Trophoblast cell (in vitro differentiated cells and primary cell): ENCODE measurements at regions not wholly inside any gene's neighbourhood (a gene's known extent, or its start where the extent isn't known, plus 50 kb on each side); places are given as distances from the start of the nearest gene placed in this dataset.

Experiments
- DNase-seq, 2 donors: peaks; one replicate each; pipeline ENCODE4 v3.0.0-alpha.2; 2016
- H2AFZ ChIP-seq: 2 replicates; pipeline ENCODE4 v1.6.1; 2013; ENCODE audit warnings: low read length, moderate library complexity, mild to moderate bottlenecking; ENCODE audit not compliant: insufficient read depth, poor library complexity
- H2AK5ac ChIP-seq: 2 replicates; pipeline ENCODE4 v1.6.1; 2013; ENCODE audit warnings: mild to moderate bottlenecking, low read length
- H2BK120ac ChIP-seq: 2 replicates; pipeline ENCODE4 v1.6.1; 2013; ENCODE audit warnings: low read length, mild to moderate bottlenecking, moderate library complexity; ENCODE audit not compliant: insufficient read depth, poor library complexity
- H2BK12ac ChIP-seq: 2 replicates; pipeline ENCODE4 v1.6.1; 2013; ENCODE audit warnings: mild to moderate bottlenecking, low read length, moderate library complexity
- H2BK5ac ChIP-seq: 2 replicates; pipeline ENCODE4 v1.6.1; 2013; ENCODE audit warnings: low read length, low read depth, moderate library complexity, mild to moderate bottlenecking; ENCODE audit not compliant: poor library complexity
- H3K14ac ChIP-seq: 2 replicates; pipeline ENCODE4 v1.6.1; 2013; ENCODE audit warnings: mild to moderate bottlenecking, low read length
- H3K18ac ChIP-seq: 2 replicates; pipeline ENCODE4 v1.6.1; 2013; ENCODE audit warnings: mild to moderate bottlenecking, low read length
- H3K23ac ChIP-seq: 2 replicates; pipeline ENCODE4 v1.6.1; 2013; ENCODE audit warnings: low read length
- H3K27ac ChIP-seq: 2 replicates; pipeline ENCODE4 v1.5.1; 2013; ENCODE audit warnings: low read depth, mild to moderate bottlenecking, inconsistent platforms, low read length, moderate library complexity
- H3K27me3 ChIP-seq: 2 replicates; pipeline ENCODE4 v1.6.1; 2013; ENCODE audit warnings: inconsistent platforms, mild to moderate bottlenecking, low read length, moderate library complexity; ENCODE audit not compliant: insufficient read depth
- H3K36me3 ChIP-seq, 2 experiments: 1 replicate in 1 of 2; 2 replicates in 1 of 2; pipeline ENCODE4 v1.6.1; 2013; ENCODE audit warnings: low read length in 2 of 2, mild to moderate bottlenecking in 2 of 2, moderate library complexity in 1 of 2; ENCODE audit not compliant: insufficient read depth in 2 of 2, control insufficient read depth in 1 of 2
- H3K4ac ChIP-seq: 2 replicates; pipeline ENCODE4 v1.6.1; 2013; ENCODE audit warnings: low read depth, mild to moderate bottlenecking, low read length, moderate library complexity
- H3K4me1 ChIP-seq, 2 experiments: 1 replicate in 1 of 2; 2 replicates in 1 of 2; pipeline ENCODE4 v1.6.1; 2013; ENCODE audit warnings: low read length in 2 of 2, mild to moderate bottlenecking in 2 of 2, moderate library complexity in 1 of 2; ENCODE audit not compliant: insufficient read depth in 2 of 2, control insufficient read depth in 1 of 2
- H3K4me2 ChIP-seq: 2 replicates; pipeline ENCODE4 v1.6.1; 2013; ENCODE audit warnings: inconsistent platforms, mild to moderate bottlenecking, low read length, moderate library complexity
- H3K4me3 ChIP-seq: 2 replicates; pipeline ENCODE4 v1.5.1; 2013; ENCODE audit warnings: mild to moderate bottlenecking, low read depth, low read length, inconsistent platforms
- H3K79me1 ChIP-seq: one replicate; pipeline ENCODE4 v1.6.1; 2013; ENCODE audit warnings: low read length
- H3K79me2 ChIP-seq: 2 replicates; pipeline ENCODE4 v1.6.1; 2013; ENCODE audit warnings: low read length, mild to moderate bottlenecking; ENCODE audit not compliant: control insufficient read depth, insufficient read depth, poor library complexity
- H3K9ac ChIP-seq: 2 replicates; pipeline ENCODE4 v1.6.1; 2013; ENCODE audit warnings: mild to moderate bottlenecking, low read length
- H3K9me3 ChIP-seq: 2 replicates; pipeline ENCODE4 v1.6.1; 2013; ENCODE audit warnings: low read depth, mild to moderate bottlenecking, control low read depth, inconsistent platforms, low read length; ENCODE audit not compliant: insufficient read depth
- H4K12ac ChIP-seq: 2 replicates; pipeline ENCODE4 v1.6.1; 2013; ENCODE audit warnings: low read depth, mild to moderate bottlenecking, low read length, moderate library complexity
- H4K8ac ChIP-seq: 2 replicates; pipeline ENCODE4 v1.6.1; 2013; ENCODE audit warnings: low read depth, mild to moderate bottlenecking, low read length, moderate library complexity
- H4K91ac ChIP-seq: one replicate; pipeline ENCODE4 v1.6.1; 2013; ENCODE audit warnings: low read depth, mild to moderate bottlenecking, low read length, moderate library complexity
- WGBS: extraction: QIAGEN DNeasy Blood & Tissue Kit; methylation state at CpG from one replicate; pipeline ENCODE4 v1.1.7; 2013; ENCODE audit warnings: missing lambda C conversion rate; ENCODE audit not compliant: insufficient read length, insufficient coverage; ENCODE audit errors: extremely low coverage; 5-methylcytosine and 5-hydroxymethylcytosine counted together

DNA sequence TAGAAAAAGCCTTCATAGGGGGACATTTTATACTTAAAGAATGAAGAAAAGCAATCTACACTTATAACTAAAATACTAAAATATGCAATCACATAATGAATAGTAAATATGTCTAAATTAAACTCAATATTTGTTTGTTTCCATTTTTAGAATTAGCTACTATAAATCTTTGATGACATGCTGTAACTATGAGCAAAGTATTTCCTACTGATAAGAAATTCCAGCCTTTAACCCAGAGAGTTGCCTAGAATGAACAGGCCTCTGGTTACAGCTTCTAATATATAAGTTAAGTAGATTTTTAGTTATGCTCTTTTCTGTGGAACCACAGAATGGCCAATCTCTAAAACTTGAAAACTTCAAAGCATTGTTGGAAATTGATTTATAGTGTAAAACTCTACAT, 1465.6 kb upstream of the ZEB2 start:
- H4K91ac ChIP-seq, result no peak overlapping the region
- DNase-seq, result peak in 1 of 2 donors; percentile 2
- no peak overlapping the region for H2BK12ac ChIP-seq
- H3K27ac ChIP-seq, result no peak overlapping the region
- no peaks in the 10 kb centered on the region for H3K27me3 ChIP-seq
- no peak overlapping the region for H2AFZ ChIP-seq
- no peaks in the 10 kb centered on the region for H3K79me2 ChIP-seq
- no peaks in the 10 kb centered on the region for H3K36me3 ChIP-seq
- no peaks in the 10 kb centered on the region for H3K4me1 ChIP-seq
- no peak overlapping the region for H4K12ac ChIP-seq
- no peak overlapping the region for H3K14ac ChIP-seq
- H4K8ac ChIP-seq, result no peak overlapping the region
- H2BK120ac ChIP-seq, result no peak overlapping the region
- H3K23ac ChIP-seq, result no peak overlapping the region
- no peak overlapping the region for H3K4me2 ChIP-seq
- H2AK5ac ChIP-seq, result no peak overlapping the region
- no peak overlapping the region for H3K4me3 ChIP-seq
- no peak overlapping the region for H3K18ac ChIP-seq
- H3K9me3 ChIP-seq, result no peaks in the 10 kb centered on the region
- H3K9ac ChIP-seq, result no peak overlapping the region
- no peaks in the 10 kb centered on the region for H3K79me1 ChIP-seq
- H2BK5ac ChIP-seq, result no peak overlapping the region
- no peak overlapping the region for H3K4ac ChIP-seq

DNA sequence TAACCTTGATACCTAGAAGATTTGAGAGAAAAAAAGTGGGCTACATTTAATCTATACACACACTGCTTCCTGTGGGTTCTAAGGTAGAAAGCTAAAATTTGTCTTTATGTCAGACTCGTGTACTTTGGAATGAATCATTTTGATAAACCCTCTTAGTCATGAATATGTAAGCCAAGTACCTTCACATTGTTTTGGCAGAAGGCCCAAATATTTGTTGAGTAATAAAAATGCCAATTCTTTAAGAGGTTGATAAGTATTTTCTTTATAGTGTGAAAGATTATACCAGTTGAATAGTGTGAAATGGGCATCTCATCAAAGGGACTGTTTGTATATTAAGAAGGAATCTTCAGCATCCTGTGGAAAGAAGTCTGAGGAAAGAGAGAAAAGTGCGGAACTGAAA, 1464.7 kb upstream of the ZEB2 start:
- Histone ChIP-seq H2BK12ac (no peak overlapping the region), H2BK120ac (no peak overlapping the region), H4K91ac (no peak overlapping the region), H2AK5ac (no peak overlapping the region), H4K12ac (no peak overlapping the region), H4K8ac (no peak overlapping the region), H3K4me2 (no peak overlapping the region), H3K79me2 (no peaks in the 10 kb centered on the region), H3K18ac (no peak overlapping the region), H3K4me1 (no peaks in the 10 kb centered on the region), H3K9ac (no peak overlapping the region), H3K36me3 (no peaks in the 10 kb centered on the region), H3K27ac (no peak overlapping the region), H3K14ac (no peak overlapping the region), H3K27me3 (no peaks in the 10 kb centered on the region), H3K23ac (no peak overlapping the region), H2BK5ac (no peak overlapping the region), H3K9me3 (no peaks in the 10 kb centered on the region), H2AFZ (no peak overlapping the region), H3K4ac (no peak overlapping the region), H3K4me3 (no peak overlapping the region), H3K79me1 (no peaks in the 10 kb centered on the region)
- WGBS, result no CpG with 5 or more reads among the region's 2 CpGs
- peak in 1 of 2 donors; percentile 8 for DNase-seq

DNA sequence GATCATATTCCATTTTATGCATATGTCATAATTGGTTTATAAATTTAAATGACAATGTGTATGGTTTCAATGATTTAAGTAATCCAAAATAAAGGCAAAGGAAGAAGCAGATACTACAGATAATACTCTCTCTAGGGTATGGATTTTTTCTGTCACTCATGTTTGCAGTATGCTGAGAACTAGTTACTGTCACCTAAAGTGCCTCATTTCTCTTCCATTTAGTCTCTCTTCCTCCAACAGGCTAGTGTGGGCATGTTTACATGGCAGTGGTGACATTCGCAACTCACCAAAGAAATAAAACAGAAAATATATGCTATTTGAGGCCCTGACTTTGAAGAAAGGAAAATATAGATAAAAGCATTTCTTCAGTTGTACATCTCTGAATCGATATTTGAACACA, 1460.4 kb upstream of the ZEB2 start:
- H4K12ac ChIP-seq, result no peak overlapping the region
- H3K23ac ChIP-seq, result no peak overlapping the region
- no peaks in the 10 kb centered on the region for H3K36me3 ChIP-seq
- H3K27me3 ChIP-seq, result no peaks in the 10 kb centered on the region
- H2AFZ ChIP-seq, result no peak overlapping the region
- H2BK12ac ChIP-seq, result no peak overlapping the region
- H3K79me1 ChIP-seq, result no peaks in the 10 kb centered on the region
- no peak overlapping the region for H4K8ac ChIP-seq
- no peaks in the 10 kb centered on the region for H3K79me2 ChIP-seq
- H2BK5ac ChIP-seq, result no peak overlapping the region
- H3K4ac ChIP-seq, result no peak overlapping the region
- no peak overlapping the region for H2BK120ac ChIP-seq
- WGBS, result no CpG with 5 or more reads among the region's 2 CpGs
- H3K4me1 ChIP-seq, result no peaks in the 10 kb centered on the region
- no peak overlapping the region for H3K4me3 ChIP-seq
- H3K18ac ChIP-seq, result no peak overlapping the region
- H3K9me3 ChIP-seq, result no peaks in the 10 kb centered on the region
- H3K27ac ChIP-seq, result no peak overlapping the region
- H2AK5ac ChIP-seq, result no peak overlapping the region
- H3K14ac ChIP-seq, result no peak overlapping the region
- no peak overlapping the region for H3K4me2 ChIP-seq
- H3K9ac ChIP-seq, result no peak overlapping the region
- DNase-seq, result no peak
- no peak overlapping the region for H4K91ac ChIP-seq

DNA sequence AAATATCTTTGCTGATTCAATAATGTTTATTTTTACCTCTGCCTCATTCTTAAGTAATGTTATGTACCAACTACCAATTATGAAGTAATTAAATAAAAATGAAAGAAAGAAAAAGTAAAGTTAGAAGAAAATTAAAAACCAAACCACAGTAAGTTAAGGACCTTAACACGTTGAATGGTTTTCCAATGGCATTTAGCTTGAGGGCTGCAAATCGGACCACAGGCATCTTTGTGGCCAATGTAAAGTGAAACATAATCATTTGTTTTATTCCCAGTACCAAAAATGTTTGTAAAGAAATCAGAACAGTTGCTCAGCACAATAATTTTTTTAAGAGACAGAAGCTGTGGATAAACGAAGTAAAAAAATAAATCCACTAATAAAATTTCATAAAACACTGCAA, 1455.5 kb upstream of the ZEB2 start:
- Histone ChIP-seq H3K27ac (no peak overlapping the region), H3K4me3 (no peak overlapping the region), H3K79me2 (no peaks in the 10 kb centered on the region), H4K8ac (no peak overlapping the region), H2BK120ac (no peak overlapping the region), H4K12ac (no peak overlapping the region), H3K4ac (no peak overlapping the region), H3K14ac (no peak overlapping the region), H3K18ac (no peak overlapping the region), H3K36me3 (no peaks in the 10 kb centered on the region), H3K23ac (no peak overlapping the region), H3K9ac (no peak overlapping the region), H3K4me2 (no peak overlapping the region), H2AFZ (no peak overlapping the region), H3K79me1 (no peaks in the 10 kb centered on the region), H2BK5ac (no peak overlapping the region), H2AK5ac (no peak overlapping the region), H3K4me1 (no peaks in the 10 kb centered on the region), H3K9me3 (no peaks in the 10 kb centered on the region), H2BK12ac (no peak overlapping the region), H4K91ac (no peak overlapping the region), H3K27me3 (no peaks in the 10 kb centered on the region)
- WGBS, result no CpG with 5 or more reads among the region's 3 CpGs
- DNase-seq, result no peak
